ENCODE measurements at regions not wholly inside any gene's neighbourhood (a gene's known extent, or its start where the extent isn't known, plus 50 kb on each side); places are given as distances from the start of the nearest gene placed in this dataset.

DNA sequence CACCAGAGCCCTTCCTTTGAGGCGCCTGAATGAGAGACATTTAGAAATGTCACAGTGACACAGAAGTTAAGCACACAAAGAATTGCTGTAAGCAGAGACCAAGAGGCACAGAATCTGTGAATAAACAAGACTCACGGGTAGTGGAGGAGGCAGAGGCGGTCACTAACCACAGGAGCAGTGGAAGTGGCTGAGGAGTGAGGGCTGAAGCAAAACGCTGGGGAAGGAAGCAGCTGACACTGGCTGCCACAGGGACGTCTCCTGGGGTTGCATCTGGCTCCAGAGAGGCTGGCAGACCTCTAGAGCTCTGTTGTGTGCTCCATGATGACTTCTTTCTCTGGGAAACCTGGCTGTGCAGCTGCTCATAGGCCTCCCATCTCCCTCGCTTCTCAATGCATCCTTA is 65.0 kb upstream of the SLC2A12 start:
- Histone ChIP-seq H3K9me3 (ENCODE audit: low read depth) (no peaks in the 10 kb centered on the region), H3K4me3 (no peak overlapping the region), H3K79me2 (ENCODE audit: low read depth) (no peaks in the 10 kb centered on the region), H3K4me2 (no peak overlapping the region), H3K36me3 (no peaks in the 10 kb centered on the region), H3K27ac (no peak overlapping the region), H3K9ac (no peak overlapping the region), H3F3A (ENCODE audit: low read depth) (no peaks in the 10 kb centered on the region), H4K20me1 (ENCODE audit: low read depth) (no peaks in the 10 kb centered on the region), H2AFZ (replicated peaks) (peak overlapping the region; percentile 88), H3K27me3 (no peaks in the 10 kb centered on the region), H3K4me1 (peaks cover 10% of the 10 kb centered on the region)
- Mint-ChIP-seq H3K9me3 (no peaks in the 10 kb centered on the region), H3K27ac (no peak overlapping the region), H3K36me3 (no peaks in the 10 kb centered on the region), H3K27me3 (ENCODE audit: insufficient read depth, low read depth) (no peaks in the 10 kb centered on the region), H3K4me3 (no peak overlapping the region), H3K4me1 (peaks cover 8% of the 10 kb centered on the region)
- TF ChIP-seq EZH2 (IDR thresholded peaks at IDR 0.05) (no peak), EZH2phosphoT487 (IDR thresholded peaks at IDR 0.05) (no peak)
- TF ChIP-seq, protein P1, sequence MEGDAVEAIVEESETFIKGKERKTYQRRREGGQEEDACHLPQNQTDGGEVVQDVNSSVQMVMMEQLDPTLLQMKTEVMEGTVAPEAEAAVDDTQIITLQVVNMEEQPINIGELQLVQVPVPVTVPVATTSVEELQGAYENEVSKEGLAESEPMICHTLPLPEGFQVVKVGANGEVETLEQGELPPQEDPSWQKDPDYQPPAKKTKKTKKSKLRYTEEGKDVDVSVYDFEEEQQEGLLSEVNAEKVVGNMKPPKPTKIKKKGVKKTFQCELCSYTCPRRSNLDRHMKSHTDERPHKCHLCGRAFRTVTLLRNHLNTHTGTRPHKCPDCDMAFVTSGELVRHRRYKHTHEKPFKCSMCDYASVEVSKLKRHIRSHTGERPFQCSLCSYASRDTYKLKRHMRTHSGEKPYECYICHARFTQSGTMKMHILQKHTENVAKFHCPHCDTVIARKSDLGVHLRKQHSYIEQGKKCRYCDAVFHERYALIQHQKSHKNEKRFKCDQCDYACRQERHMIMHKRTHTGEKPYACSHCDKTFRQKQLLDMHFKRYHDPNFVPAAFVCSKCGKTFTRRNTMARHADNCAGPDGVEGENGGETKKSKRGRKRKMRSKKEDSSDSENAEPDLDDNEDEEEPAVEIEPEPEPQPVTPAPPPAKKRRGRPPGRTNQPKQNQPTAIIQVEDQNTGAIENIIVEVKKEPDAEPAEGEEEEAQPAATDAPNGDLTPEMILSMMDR (IDR thresholded peaks at IDR 0.05): no peak
- peak; percentile 4 for DNase-seq (ENCODE audit: low spot score)

DNA sequence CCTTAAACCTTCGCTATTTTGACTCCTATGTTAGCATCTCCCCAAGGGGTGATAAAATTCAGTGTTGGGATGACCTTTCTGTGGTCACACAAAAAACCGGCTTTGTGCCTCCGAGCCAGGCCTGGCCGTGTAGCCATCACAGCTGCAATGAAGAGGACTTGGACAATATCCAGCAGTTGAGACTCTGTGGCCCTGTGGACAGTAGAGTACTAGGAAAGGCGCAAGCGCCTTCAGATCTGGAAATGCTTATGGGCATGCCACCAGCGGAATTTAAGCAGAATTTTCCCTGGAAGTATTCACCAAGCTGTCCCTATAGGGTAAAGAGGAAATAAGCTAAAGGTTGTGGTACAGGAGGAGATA is 63.3 kb upstream of the SLC2A12 start:
- no peaks in the 10 kb centered on the region for H3K27me3 Mint-ChIP-seq (ENCODE audit: insufficient read depth, low read depth)
- no peak overlapping the region for H2AFZ ChIP-seq (replicated peaks)
- H3K4me3 Mint-ChIP-seq: no peak overlapping the region

DNA sequence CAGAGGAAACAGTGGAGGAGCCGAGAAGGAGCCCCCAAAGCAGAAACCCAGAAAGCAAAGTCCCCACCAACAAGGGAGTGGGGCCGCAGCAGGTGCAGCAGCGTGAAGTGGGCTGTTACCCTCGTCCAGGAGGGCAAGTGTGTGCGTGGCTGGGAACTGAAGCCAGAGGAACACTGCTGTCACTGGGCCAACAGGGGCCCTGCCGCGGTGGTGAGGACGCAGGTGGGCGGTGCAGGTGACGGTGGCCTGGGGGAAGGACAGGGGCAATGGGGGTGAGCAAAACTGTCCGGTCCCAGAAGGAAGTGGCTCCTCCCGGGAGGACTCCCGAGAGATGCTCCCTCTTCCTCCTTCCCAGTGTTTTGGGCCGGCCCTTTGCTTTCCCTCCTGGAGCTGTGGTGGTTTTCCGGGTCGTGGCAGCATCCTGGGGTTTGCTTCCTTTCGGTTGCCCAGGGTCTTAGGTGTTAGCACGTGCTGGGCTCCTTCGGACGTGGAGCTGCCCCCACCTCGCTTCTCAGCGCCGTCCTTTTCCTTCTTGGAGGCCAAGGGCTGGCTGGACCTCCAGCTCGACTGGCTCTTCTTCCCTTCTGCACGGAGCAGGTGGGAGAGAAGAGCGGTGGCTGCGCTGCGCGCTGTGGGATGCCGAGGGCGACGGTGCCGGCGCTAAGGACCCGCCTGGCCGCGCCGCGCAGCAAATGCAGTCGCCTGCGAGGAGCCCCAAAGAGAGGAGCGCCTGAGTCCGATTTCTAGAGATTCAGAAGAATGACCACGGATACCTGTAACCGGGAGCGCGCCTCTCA is 62.7 kb upstream of the SLC2A12 start:
- Histone ChIP-seq H2AFZ (replicated peaks) (no peak overlapping the region), H3K4me3 (no peak overlapping the region), H3K79me2 (ENCODE audit: low read depth) (no peaks in the 10 kb centered on the region), H3K4me1 (peaks cover 11% of the 10 kb centered on the region), H3K27me3 (no peaks in the 10 kb centered on the region), H3K36me3 (no peaks in the 10 kb centered on the region), H3K9me3 (ENCODE audit: low read depth) (no peaks in the 10 kb centered on the region), H3K27ac (no peak overlapping the region), H4K20me1 (ENCODE audit: low read depth) (no peaks in the 10 kb centered on the region), H3K4me2 (no peak overlapping the region), H3K9ac (no peak overlapping the region), H3F3A (ENCODE audit: low read depth) (no peaks in the 10 kb centered on the region)
- H3K9me3 Mint-ChIP-seq: no peaks in the 10 kb centered on the region
- TF ChIP-seq EZH2 (IDR thresholded peaks at IDR 0.05) (no peak), EZH2phosphoT487 (IDR thresholded peaks at IDR 0.05) (no peak)
- TF ChIP-seq, protein P1 (IDR thresholded peaks at IDR 0.05): no peak
- no peaks in the 10 kb centered on the region for H3K27me3 Mint-ChIP-seq (ENCODE audit: insufficient read depth, low read depth)
- peaks cover 8% of the 10 kb centered on the region for H3K4me1 Mint-ChIP-seq
- H3K4me3 Mint-ChIP-seq: no peak overlapping the region
- no peak overlapping the region for H3K27ac Mint-ChIP-seq
- DNase-seq (ENCODE audit: low spot score): no peak
- no peaks in the 10 kb centered on the region for H3K36me3 Mint-ChIP-seq

More for the DNA sequence above, 63.3 kb upstream of the SLC2A12 start:
- H3K4me1 Mint-ChIP-seq: peaks cover 8% of the 10 kb centered on the region
- TF ChIP-seq EZH2 (IDR thresholded peaks at IDR 0.05) (no peak), EZH2phosphoT487 (IDR thresholded peaks at IDR 0.05) (no peak)
- TF ChIP-seq, protein P1 (IDR thresholded peaks at IDR 0.05): no peak
- DNase-seq (ENCODE audit: low spot score): no peak
- H3K27ac Mint-ChIP-seq: peak overlapping the region; percentile 43
- no peaks in the 10 kb centered on the region for H3K36me3 ChIP-seq
- no peaks in the 10 kb centered on the region for H3F3A ChIP-seq (ENCODE audit: low read depth)
- H3K27ac ChIP-seq: no peak overlapping the region
- no peak overlapping the region for H3K4me2 ChIP-seq
- no peaks in the 10 kb centered on the region for H4K20me1 ChIP-seq (ENCODE audit: low read depth)
- H3K9me3 Mint-ChIP-seq: no peaks in the 10 kb centered on the region
- no peaks in the 10 kb centered on the region for H3K27me3 ChIP-seq
- no peak overlapping the region for H3K9ac ChIP-seq
- no peaks in the 10 kb centered on the region for H3K79me2 ChIP-seq (ENCODE audit: low read depth)
- H3K36me3 Mint-ChIP-seq: no peaks in the 10 kb centered on the region
- no peaks in the 10 kb centered on the region for H3K9me3 ChIP-seq (ENCODE audit: low read depth)
- H3K4me1 ChIP-seq: peaks cover 11% of the 10 kb centered on the region
- H3K4me3 ChIP-seq: no peak overlapping the region

All from neural progenitor cell (in vitro differentiated cells).